ENCODE measurements at regions not wholly inside any gene's neighbourhood (a gene's known extent, or its start where the extent isn't known, plus 50 kb on each side); places are given as distances from the start of the nearest gene placed in this dataset.

GRCh38 chr5:124921694-124922093, 175.3 kb upstream of the ZNF608 start:
- CTCF ChIA-PET = no interaction called here
- H3K27me3 Mint-ChIP-seq = no peaks in the 10 kb centered on the region
- H3K4me3 ChIP-seq (ENCODE audit: low read length) = no peak overlapping the region

GRCh38 chr5:124922255-124922975, 176.0 kb upstream of the ZNF608 start:
- no peak for ATAC-seq (ENCODE audit: poor library complexity)
- no peaks in the 10 kb centered on the region for H3K27me3 Mint-ChIP-seq
- H3K9me3 Mint-ChIP-seq = no peaks in the 10 kb centered on the region
- CTCF ChIA-PET = no interaction called here
- no peaks in the 10 kb centered on the region for H3K27me3 ChIP-seq (ENCODE audit: control insufficient read depth in 1 of 2, insufficient read depth in 2 of 2, low read length in 2 of 2)
- no peak overlapping the region for H3K27ac ChIP-seq (ENCODE audit: low read depth in 1 of 2, low read length in 2 of 2)
- H3K36me3 ChIP-seq (ENCODE audit: insufficient read depth, low read length) = no peaks in the 10 kb centered on the region
- no peak for DNase-seq
- no peak overlapping the region for H3K27ac Mint-ChIP-seq
- H3K4me1 Mint-ChIP-seq (ENCODE audit: low read depth) = no peaks in the 10 kb centered on the region
- peaks cover 0 to 10% of the 10 kb centered on the region in 2 experiments for H3K9me3 ChIP-seq (ENCODE audit: control insufficient read depth in 1 of 2, insufficient read depth in 1 of 2, low read length in 2 of 2)
- no peak overlapping the region for H3K4me3 Mint-ChIP-seq
- POLR2A ChIA-PET = no interaction called here
- TF ChIP-seq CTCF (IDR thresholded peaks at IDR 0.05) = no peak
- intact Hi-C loops (cut with DNase I, micrococcal nuclease) = no loop called here
- no peaks in the 10 kb centered on the region for H3K36me3 Mint-ChIP-seq (ENCODE audit: low read depth)
- no peak overlapping the region for H3K4me3 ChIP-seq (ENCODE audit: low read length)
- H3K4me1 ChIP-seq (ENCODE audit: insufficient read depth, low read length) = no peaks in the 10 kb centered on the region

More at GRCh38 chr5:124921694-124922093, 175.3 kb upstream of the ZNF608 start:
- intact Hi-C loops (cut with DNase I, micrococcal nuclease) = no loop called here
- Mint-ChIP-seq H3K4me1 (ENCODE audit: low read depth) (no peaks in the 10 kb centered on the region), H3K27ac (no peak overlapping the region), H3K36me3 (ENCODE audit: low read depth) (no peaks in the 10 kb centered on the region), H3K9me3 (no peaks in the 10 kb centered on the region), H3K4me3 (no peak overlapping the region)
- DNase-seq (no peak), ATAC-seq (ENCODE audit: poor library complexity) (no peak)
- peaks cover 0 to 8% of the 10 kb centered on the region in 2 experiments for H3K9me3 ChIP-seq (ENCODE audit: control insufficient read depth in 1 of 2, insufficient read depth in 1 of 2, low read length in 2 of 2)
- H3K27ac ChIP-seq (ENCODE audit: low read depth in 1 of 2, low read length in 2 of 2) = no peak overlapping the region
- no peaks in the 10 kb centered on the region for H3K4me1 ChIP-seq (ENCODE audit: insufficient read depth, low read length)
- H3K27me3 ChIP-seq (ENCODE audit: control insufficient read depth in 1 of 2, insufficient read depth in 2 of 2, low read length in 2 of 2) = no peaks in the 10 kb centered on the region
- no peaks in the 10 kb centered on the region for H3K36me3 ChIP-seq (ENCODE audit: insufficient read depth, low read length)
- no peak for TF ChIP-seq CTCF (IDR thresholded peaks at IDR 0.05)
- POLR2A ChIA-PET = no interaction called here

- Mint-ChIP-seq H3K9me3 (no peaks in the 10 kb centered on the region), H3K36me3 (ENCODE audit: low read depth) (no peaks in the 10 kb centered on the region), H3K27ac (no peak overlapping the region), H3K4me1 (ENCODE audit: low read depth) (no peaks in the 10 kb centered on the region), H3K27me3 (no peaks in the 10 kb centered on the region), H3K4me3 (no peak overlapping the region)
- intact Hi-C loops (cut with DNase I, micrococcal nuclease) = no loop called here
- ChIA-PET CTCF (no interaction called here), POLR2A (no interaction called here)
- Histone ChIP-seq H3K27ac (ENCODE audit: low read depth in 1 of 2, low read length in 2 of 2) (no peak overlapping the region), H3K4me3 (ENCODE audit: low read length) (no peak overlapping the region), H3K27me3 (ENCODE audit: control insufficient read depth in 1 of 2, insufficient read depth in 2 of 2, low read length in 2 of 2) (no peaks in the 10 kb centered on the region), H3K9me3 (ENCODE audit: control insufficient read depth in 1 of 2, insufficient read depth in 1 of 2, low read length in 2 of 2) (peaks cover 0 to 6% of the 10 kb centered on the region in 2 experiments), H3K36me3 (ENCODE audit: insufficient read depth, low read length) (no peaks in the 10 kb centered on the region), H3K4me1 (ENCODE audit: insufficient read depth, low read length) (no peaks in the 10 kb centered on the region)
- ATAC-seq (ENCODE audit: poor library complexity) = no peak
- no peak for TF ChIP-seq CTCF (IDR thresholded peaks at IDR 0.05)
- DNase-seq = no peak
Observed at GRCh38 chr5:124923131-124923530, 176.7 kb upstream of the ZNF608 start.

Measured in CD4-positive, alpha-beta T cell (primary cell).